GM12878 (cell line): ENCODE measurements at regions not wholly inside any gene's neighbourhood (a gene's known extent, or its start where the extent isn't known, plus 50 kb on each side); places are given as distances from the start of the nearest gene placed in this dataset.

ENCODE experiments used
- ATAC-seq: fragments of 200-7000 bp; cut with Tn5 transposase; 3 replicates; pipeline ENCODE4 v1.9.1; 2020; ENCODE audit warnings: mild to moderate bottlenecking, moderate library complexity
- BruUV-seq: library from RNA; stranded (reverse); fragments of 400-500 nt; replicated peaks from 2 replicates; lab custom pipeline; 2021; lab: Mats Ljungman, UMichigan
- CTCF ChIA-PET: fragments of 300-600 bp; sonication (Branson Sonifier 250); formaldehyde crosslinking; extraction: SDS; loops from one replicate; lab custom pipeline; 2021; ENCODE audit warnings: inconsistent platforms; lab: Yijun Ruan, JAX
- POLR2A ChIA-PET: fragments of 350-600 bp; formaldehyde crosslinking; extraction: SDS; loops from one replicate; lab custom pipeline; 2021; ENCODE audit warnings: inconsistent platforms; lab: Charles Lee
- RAD21 ChIA-PET: fragments of 300-600 bp; sonication (Branson Sonifier 250); formaldehyde crosslinking; loops from one replicate; lab custom pipeline; 2023; ENCODE audit warnings: antibody characterized with exemption; ENCODE audit not compliant: unreplicated experiment; lab: Charles Lee
- SMC1A ChIA-PET: fragments of 300-600 bp; sonication (Branson Sonifier 250); formaldehyde crosslinking; loops from one replicate; lab custom pipeline; 2023; ENCODE audit not compliant: unreplicated experiment, uncharacterized antibody; lab: Charles Lee
- DNase-seq: peaks from one replicate; pipeline ENCODE4 v3.0.0-alpha.2; 2011; ENCODE audit warnings: low read depth, low spot score
- FAIRE-seq: peaks from 3 replicates; lab custom pipeline; 2011; peaks lifted over from hg19 to GRCh38; lab: Jason Lieb, UNC
- H2AFZ ChIP-seq: 2 replicates; pipeline ENCODE4 v1.6.0; 2011; ENCODE audit warnings: low read depth, low read length, control low read depth; ENCODE audit not compliant: control insufficient read depth
- H3K27ac ChIP-seq: 2 replicates; pipeline ENCODE4 v1.5.1; 2011; ENCODE audit warnings: control low read depth; ENCODE audit not compliant: control insufficient read depth, insufficient read depth
- H3K27me3 ChIP-seq, 2 experiments: replicated peaks in 1 of 2; 2 replicates each; pipeline versions ENCODE4 v1.6.0 to v1.6.1; 2011; ENCODE audit warnings: low read length in 1 of 2; ENCODE audit not compliant: control insufficient read depth in 2 of 2, insufficient read depth in 2 of 2
- H3K36me3 ChIP-seq, 2 experiments: 2 replicates each; pipeline ENCODE4 v1.5.1; 2011; ENCODE audit warnings: low read length in 1 of 2; ENCODE audit not compliant: control insufficient read depth in 2 of 2, insufficient read depth in 2 of 2
- H3K4me1 ChIP-seq: 2 replicates; pipeline ENCODE4 v1.6.1; 2011; ENCODE audit warnings: mild to moderate bottlenecking, low read length, moderate library complexity, mixed read lengths; ENCODE audit not compliant: control insufficient read depth, insufficient read depth
- H3K4me2 ChIP-seq: 2 replicates; pipeline ENCODE4 v1.6.0; 2011; ENCODE audit warnings: control low read depth; ENCODE audit not compliant: control insufficient read depth, insufficient read depth
- H3K4me3 ChIP-seq: fragments of 200-600 bp; sonication (generic); 2 replicates; pipeline ENCODE4 v1.5.1; 2016
- H3K79me2 ChIP-seq: 2 replicates; pipeline ENCODE4 v1.6.0; 2011; ENCODE audit warnings: low read length; ENCODE audit not compliant: control insufficient read depth, insufficient read depth
- H3K9ac ChIP-seq: 2 replicates; pipeline ENCODE4 v1.8.0; 2011; ENCODE audit warnings: low read length, control low read depth, mixed read lengths; ENCODE audit not compliant: control insufficient read depth, insufficient read depth
- H3K9me3 ChIP-seq: replicated peaks from 3 replicates; pipeline ENCODE4 v1.5.1; 2011; ENCODE audit warnings: mild to moderate bottlenecking, low read length; ENCODE audit not compliant: control insufficient read depth, insufficient read depth
- H4K20me1 ChIP-seq: 2 replicates; pipeline ENCODE4 v1.6.0; 2011; ENCODE audit not compliant: control insufficient read depth, insufficient read depth
- E2F8 ChIP-seq: fragments of 450-650 bp; IDR thresholded peaks from 2 replicates; pipeline ENCODE4 v1.6.1; 2018; ENCODE audit warnings: mild to moderate bottlenecking, low read depth, moderate library complexity; ENCODE audit not compliant: partially characterized antibody
- EP300 ChIP-seq, 2 experiments: fragments of 150-350 bp in 1 of 2; IDR thresholded peaks; 2 replicates each; pipeline ENCODE4 v1.6.1; 2011 to 2012; ENCODE audit warnings: low read depth in 2 of 2, low read length in 2 of 2, borderline replicate concordance in 1 of 2, improper control_type of control experiment in 1 of 2, inconsistent platforms in 1 of 2; ENCODE audit not compliant: control insufficient read depth in 1 of 2
- HSF1 ChIP-seq: fragments of 150-350 bp; IDR thresholded peaks from 2 replicates; pipeline ENCODE4 v1.6.1; 2014; ENCODE audit warnings: mild to moderate bottlenecking, low read depth, low read length
- IKZF2 ChIP-seq, 2 experiments: fragments of 450-650 bp; IDR thresholded peaks; 2 replicates each; pipeline ENCODE4 v1.6.1; 2017; ENCODE audit warnings: mild to moderate bottlenecking in 2 of 2, moderate library complexity in 2 of 2
- NR2F1 ChIP-seq: fragments of 450-650 bp; conservative IDR thresholded peaks from 2 replicates; pipeline ENCODE4 v1.6.1; 2017; ENCODE audit warnings: mild to moderate bottlenecking
- PKNOX1 ChIP-seq: fragments of 450-650 bp; IDR thresholded peaks from 2 replicates; pipeline ENCODE4 v1.6.1; 2016; ENCODE audit warnings: mild to moderate bottlenecking
- RELB ChIP-seq: fragments of 450-650 bp; IDR thresholded peaks from 2 replicates; pipeline ENCODE4 v1.6.1; 2017; ENCODE audit warnings: low read depth, mild to moderate bottlenecking, moderate library complexity
- ZNF207 ChIP-seq: fragments of 450-650 bp; IDR thresholded peaks from 2 replicates; pipeline ENCODE4 v1.6.1; 2014; ENCODE audit warnings: antibody characterized with exemption, mild to moderate bottlenecking, borderline replicate concordance
- WGBS: methylation state at CpG from one replicate; pipeline ENCODE4 v1.1.6; 2016; ENCODE audit warnings: low lambda C conversion rate; ENCODE audit not compliant: insufficient replicate concordance, insufficient coverage; ENCODE audit errors: missing lambda C conversion rate; 5-methylcytosine and 5-hydroxymethylcytosine counted together
- in situ Hi-C: fragments of 300-500 bp; cut with MboI; formaldehyde crosslinking; loops from 9 replicates; pipeline ENCODE4 v1.14.3; 2018; ENCODE audit warnings: mixed read lengths
- intact Hi-C: fragments of 100-400 bp; cut with micrococcal nuclease; formaldehyde crosslinking; loops from one replicate; pipeline ENCODE4 v1.14.2; 2022; ENCODE audit not compliant: unreplicated experiment

GRCh38 chr7:20012100-20012499 is 205.1 kb downstream of the MACC1 start:
- Histone ChIP-seq H2AFZ (no peak overlapping the region), H3K4me2 (no peak overlapping the region), H3K4me1 (peaks cover 3% of the 10 kb centered on the region; the same call in 1 of the 2 replicates)
- ChIA-PET SMC1A (interaction anchor here (1.1 to 2.8 kb wide), 4 partner anchors 9 to 378 kb away, joined by 3 to 17 read pairs (median 4); no protein-coding TSS in a partner anchor), POLR2A (no interaction called here), CTCF (interaction anchor here (1.8 kb wide), 1 partner anchor 29 kb away, joined by 10 read pairs; no protein-coding TSS in a partner anchor)
- no peak for DNase-seq
- WGBS, result 92% methylated on average over 2 of the region's 2 CpGs
- TF ChIP-seq IKZF2 (IDR thresholded peaks at IDR 0.05) (no peak), EP300 (IDR thresholded peaks at IDR 0.05; ENCODE audit: borderline replicate concordance in 1 of 2, control insufficient read depth in 1 of 2, low read depth in 2 of 2, low read length in 2 of 2) (no peak), NR2F1 (no peak), PKNOX1 (no peak), E2F8 (no peak), ZNF207 (no peak), HSF1 (no peak), RELB (no peak)
- TF ChIP-seq, all 136 proteins: peak for 0
- no peak for ATAC-seq
- Histone ChIP-seq H3K79me2 (no peaks in the 10 kb centered on the region), H3K9me3 (no peaks in the 10 kb centered on the region; the same call in 2 of the 3 replicates), H3K4me3 (no peak overlapping the region), H3K27ac (no peak overlapping the region), H4K20me1 (no peaks in the 10 kb centered on the region), H3K36me3 (no peaks in the 10 kb centered on the region; a peak in 1 of 4 replicates), H3K27me3 (no peaks in the 10 kb centered on the region), H3K9ac (no peak overlapping the region)
- FAIRE-seq, result no peak
- intact Hi-C loops (no loop called here), in situ Hi-C loops (no loop called here)
- RAD21 ChIA-PET, result no interaction called here
- no TSS peak for BruUV-seq
